ENCODE measurements at regions not wholly inside any gene's neighbourhood (a gene's known extent, or its start where the extent isn't known, plus 50 kb on each side); places are given as distances from the start of the nearest gene placed in this dataset.
A peak's percentile ranks its signal among the peaks of the same experiment; 100 is the strongest.

DNA sequence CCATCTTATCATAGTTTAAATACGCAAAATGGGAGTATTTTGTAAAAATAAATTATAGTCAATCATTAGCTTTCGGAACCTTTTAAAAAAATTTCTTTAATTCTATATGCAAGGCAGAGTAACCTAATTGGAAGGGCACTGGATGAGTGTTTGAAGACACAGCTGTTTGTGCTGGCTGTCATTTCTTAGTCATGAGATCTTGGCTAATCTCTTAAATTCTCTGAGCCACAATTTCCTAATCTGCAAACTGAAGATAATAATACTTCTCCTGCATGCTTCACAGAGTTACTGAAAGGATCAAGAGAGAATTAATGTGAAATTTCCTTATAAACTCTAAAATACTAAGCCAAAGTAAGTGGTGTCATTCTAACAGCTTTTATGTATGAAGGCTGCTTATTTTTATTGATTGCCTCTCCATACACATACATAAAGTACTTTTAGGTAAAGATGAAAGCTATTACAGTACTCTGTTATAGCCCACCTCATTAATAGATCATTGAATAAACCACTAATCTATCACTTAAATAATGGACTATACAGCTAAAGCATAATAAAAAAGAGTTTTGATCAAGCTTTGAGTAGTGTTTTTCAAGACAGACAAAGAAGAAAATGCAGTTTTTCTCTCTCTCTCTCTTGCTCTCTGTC is 383.7 kb upstream of the IRAK1BP1 start:
- no peak overlapping the region for H3K4me3 ChIP-seq (ENCODE audit: low read depth, low read length)
- TF ChIP-seq, protein P1, sequence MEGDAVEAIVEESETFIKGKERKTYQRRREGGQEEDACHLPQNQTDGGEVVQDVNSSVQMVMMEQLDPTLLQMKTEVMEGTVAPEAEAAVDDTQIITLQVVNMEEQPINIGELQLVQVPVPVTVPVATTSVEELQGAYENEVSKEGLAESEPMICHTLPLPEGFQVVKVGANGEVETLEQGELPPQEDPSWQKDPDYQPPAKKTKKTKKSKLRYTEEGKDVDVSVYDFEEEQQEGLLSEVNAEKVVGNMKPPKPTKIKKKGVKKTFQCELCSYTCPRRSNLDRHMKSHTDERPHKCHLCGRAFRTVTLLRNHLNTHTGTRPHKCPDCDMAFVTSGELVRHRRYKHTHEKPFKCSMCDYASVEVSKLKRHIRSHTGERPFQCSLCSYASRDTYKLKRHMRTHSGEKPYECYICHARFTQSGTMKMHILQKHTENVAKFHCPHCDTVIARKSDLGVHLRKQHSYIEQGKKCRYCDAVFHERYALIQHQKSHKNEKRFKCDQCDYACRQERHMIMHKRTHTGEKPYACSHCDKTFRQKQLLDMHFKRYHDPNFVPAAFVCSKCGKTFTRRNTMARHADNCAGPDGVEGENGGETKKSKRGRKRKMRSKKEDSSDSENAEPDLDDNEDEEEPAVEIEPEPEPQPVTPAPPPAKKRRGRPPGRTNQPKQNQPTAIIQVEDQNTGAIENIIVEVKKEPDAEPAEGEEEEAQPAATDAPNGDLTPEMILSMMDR (IDR thresholded peaks at IDR 0.05; ENCODE audit: insufficient read depth, low read depth, low read length): no peak
- peak; percentile 50 for DNase-seq (ENCODE audit: low read depth)

DNA sequence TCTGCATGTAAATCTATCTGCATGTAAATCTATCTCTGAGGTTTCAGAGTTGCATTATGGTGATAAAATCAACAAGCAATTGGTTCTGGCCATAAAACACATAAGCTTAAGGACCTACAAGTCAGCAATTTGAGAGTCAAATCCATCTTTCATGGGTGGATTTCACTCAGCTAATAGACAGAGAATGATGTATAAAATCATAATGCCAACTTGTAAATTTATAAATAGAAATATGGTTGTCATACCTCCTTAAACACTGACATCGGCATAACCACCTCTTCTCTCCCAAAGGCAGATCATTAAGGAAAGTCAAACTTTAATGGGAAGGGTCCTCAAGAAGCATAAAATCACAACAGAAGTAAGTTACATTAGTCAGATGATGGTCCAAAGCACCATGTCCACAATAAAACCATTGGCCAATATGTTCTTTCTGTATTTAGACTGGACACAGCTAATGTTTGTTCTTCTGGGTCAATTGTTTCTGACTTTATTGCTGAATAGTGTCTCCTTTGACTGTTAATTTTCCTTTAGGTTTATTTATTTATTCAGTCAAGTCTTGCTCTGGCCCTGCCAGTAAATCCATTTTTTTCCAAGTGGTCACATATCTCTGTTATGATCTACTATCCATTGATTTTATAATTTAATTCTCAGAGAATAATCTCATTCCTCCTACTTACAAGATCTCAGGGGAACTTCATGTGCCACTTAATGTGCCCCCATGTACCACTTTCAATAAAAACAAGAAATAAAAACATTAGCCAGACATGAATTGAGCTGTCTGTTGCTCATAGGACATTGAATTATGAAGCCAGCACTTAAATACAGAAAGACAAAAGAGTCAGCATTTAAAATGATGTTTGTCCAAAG is 382.9 kb upstream of the IRAK1BP1 start:
- no peak for DNase-seq (ENCODE audit: low read depth)
- TF ChIP-seq, protein P1 (IDR thresholded peaks at IDR 0.05; ENCODE audit: insufficient read depth, low read depth, low read length): no peak
- H3K4me3 ChIP-seq (ENCODE audit: low read depth, low read length): no peak overlapping the region

DNA sequence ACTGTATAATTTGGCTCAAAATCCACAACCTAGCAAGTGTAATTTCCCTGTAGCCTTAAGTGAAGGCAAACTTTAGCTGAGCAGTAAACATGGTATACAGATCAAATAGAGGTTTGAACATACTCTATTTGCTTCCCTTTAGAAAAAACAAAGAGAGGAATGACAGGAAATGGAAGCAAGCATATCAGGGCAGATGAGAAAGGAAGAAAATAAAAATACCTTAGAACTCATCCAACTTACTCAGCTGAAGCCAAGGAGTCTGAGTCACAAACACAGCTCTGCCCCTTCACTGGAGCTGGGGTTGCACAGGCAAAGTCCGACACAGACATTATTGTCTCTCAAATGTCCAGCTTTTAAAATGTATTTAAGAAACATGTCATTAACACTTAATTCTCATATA is 379.9 kb upstream of the IRAK1BP1 start:
- TF ChIP-seq, protein P1 (IDR thresholded peaks at IDR 0.05; ENCODE audit: insufficient read depth, low read depth, low read length): no peak
- DNase-seq (ENCODE audit: low read depth): no peak

DNA sequence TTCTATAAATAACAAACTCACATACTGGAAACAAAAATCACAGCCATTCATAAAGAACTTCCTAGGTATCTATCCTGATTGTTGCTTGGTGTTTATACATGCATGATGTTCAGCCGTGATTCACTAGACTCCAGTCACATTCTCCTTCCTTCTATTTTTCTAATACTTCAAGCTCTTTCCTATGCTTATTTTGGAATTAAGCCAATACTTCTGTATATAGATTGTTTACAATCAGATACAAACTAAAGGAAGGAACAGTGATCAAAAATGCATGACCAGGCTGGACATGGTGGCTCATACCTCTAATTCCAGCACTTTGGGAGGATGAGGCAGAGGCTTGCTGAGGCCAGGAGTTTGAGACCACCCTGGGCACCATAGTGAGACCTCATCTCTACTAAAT is 377.5 kb upstream of the IRAK1BP1 start:
- no peak for DNase-seq (ENCODE audit: low read depth)
- no peak overlapping the region for H3K4me3 ChIP-seq (ENCODE audit: low read depth, low read length)
- TF ChIP-seq, protein P1 (IDR thresholded peaks at IDR 0.05; ENCODE audit: insufficient read depth, low read depth, low read length): no peak

More for the DNA sequence above, 379.9 kb upstream of the IRAK1BP1 start:
- H3K4me3 ChIP-seq (ENCODE audit: low read depth, low read length): no peak overlapping the region

DNA sequence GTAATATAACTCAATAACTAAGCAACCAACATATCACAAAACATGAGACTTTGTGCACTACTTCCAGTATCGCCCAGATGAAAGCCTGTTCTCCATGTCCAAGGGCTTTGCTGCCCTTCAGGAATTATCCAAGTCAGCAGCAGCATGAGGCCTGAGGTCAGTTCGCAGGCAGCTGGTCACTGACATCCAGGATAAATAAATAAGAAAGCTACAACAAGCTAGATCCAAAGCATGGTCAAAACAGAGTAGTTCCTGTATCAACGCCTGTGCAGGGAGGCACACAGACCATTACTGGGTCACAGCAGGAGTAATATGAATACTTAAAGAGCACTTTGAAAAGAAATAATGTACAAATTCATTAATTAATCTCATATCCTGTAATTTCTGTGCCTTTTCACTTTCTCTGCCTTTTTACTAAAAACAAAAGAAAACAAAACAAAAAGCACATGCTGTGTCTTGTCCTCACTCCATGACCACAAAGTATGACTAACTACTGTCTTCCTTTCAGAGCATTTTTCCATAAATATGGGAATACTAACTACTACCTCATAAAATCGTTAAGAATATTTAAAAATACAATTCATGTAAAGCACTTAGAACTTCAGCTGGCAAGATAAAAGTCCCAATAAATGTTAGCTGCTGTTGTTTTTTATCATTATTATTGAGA is 374.9 kb upstream of the IRAK1BP1 start:
- TF ChIP-seq, protein P1 (IDR thresholded peaks at IDR 0.05; ENCODE audit: insufficient read depth, low read depth, low read length): no peak
- DNase-seq (ENCODE audit: low read depth): peak; percentile 32
- no peak overlapping the region for H3K4me3 ChIP-seq (ENCODE audit: low read depth, low read length)

DNA sequence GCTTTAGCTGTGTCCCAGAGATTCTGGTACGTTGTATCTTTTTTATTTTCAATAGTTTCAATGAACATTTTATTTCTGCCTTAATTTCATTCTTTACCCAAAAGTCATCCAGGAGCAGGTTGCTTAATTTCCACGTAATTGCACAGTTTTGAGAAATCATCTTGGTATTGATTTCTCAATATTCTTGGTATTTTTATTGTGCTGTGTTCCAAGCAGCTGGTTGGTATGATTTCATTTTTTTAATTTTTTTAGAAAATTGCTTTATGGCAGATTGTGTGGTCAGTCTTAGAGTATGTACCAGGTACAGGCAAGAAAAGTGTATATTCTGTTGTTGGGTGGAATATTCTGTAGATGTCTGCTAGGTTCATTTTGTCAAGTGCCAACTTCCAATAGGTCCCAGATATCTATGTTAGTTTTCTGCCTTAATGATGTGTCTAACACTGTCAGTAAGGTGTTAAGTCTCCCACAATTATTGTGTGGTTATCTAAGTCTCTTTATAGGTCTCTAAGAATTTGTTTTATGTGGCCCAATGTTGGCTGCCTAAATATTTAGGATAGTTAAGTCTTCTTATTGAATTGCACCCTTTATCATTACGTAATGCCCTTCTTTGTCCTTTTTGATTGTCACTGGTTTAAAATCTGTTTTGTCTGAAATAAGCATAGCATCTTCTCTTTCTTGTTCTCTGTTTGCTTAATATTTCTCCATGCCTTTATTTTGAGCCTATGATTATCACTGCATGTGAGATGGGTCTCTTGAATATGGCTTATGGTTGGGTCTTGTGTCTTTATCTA is 366.9 kb upstream of the IRAK1BP1 start:
- no peak for DNase-seq (ENCODE audit: low read depth)
- TF ChIP-seq, protein P1 (IDR thresholded peaks at IDR 0.05; ENCODE audit: insufficient read depth, low read depth, low read length): no peak
- H3K4me3 ChIP-seq (ENCODE audit: low read depth, low read length): no peak overlapping the region
